Neuronal stem cell (in vitro differentiated cells): ENCODE measurements at regions not wholly inside any gene's neighbourhood (a gene's known extent, or its start where the extent isn't known, plus 50 kb on each side); places are given as distances from the start of the nearest gene placed in this dataset.

Experiments
- DNase-seq: peaks from one replicate; pipeline ENCODE4 v3.0.0-alpha.2; 2013; ENCODE audit warnings: low spot score
- H2AFZ ChIP-seq: one replicate; pipeline ENCODE4 v1.6.1; 2013; ENCODE audit warnings: mild to moderate bottlenecking, low read length, inconsistent platforms
- H2AK5ac ChIP-seq: 2 replicates; pipeline ENCODE4 v1.6.1; 2013; ENCODE audit warnings: low read depth, mild to moderate bottlenecking, inconsistent platforms, low read length, moderate library complexity, mixed read lengths
- H2BK120ac ChIP-seq: 2 replicates; pipeline ENCODE4 v1.6.1; 2013; ENCODE audit warnings: low read depth, mild to moderate bottlenecking, inconsistent platforms, low read length, moderate library complexity, mixed read lengths
- H2BK12ac ChIP-seq: one replicate; pipeline ENCODE4 v1.6.1; 2013; ENCODE audit warnings: low read length, inconsistent platforms
- H2BK15ac ChIP-seq: 2 replicates; pipeline ENCODE4 v1.6.1; 2013; ENCODE audit warnings: mild to moderate bottlenecking, low read length, inconsistent platforms, mixed read lengths
- H2BK5ac ChIP-seq: one replicate; pipeline ENCODE4 v1.6.1; 2013; ENCODE audit warnings: inconsistent platforms, mild to moderate bottlenecking, low read length, moderate library complexity
- H3K14ac ChIP-seq: one replicate; pipeline ENCODE4 v1.6.1; 2013; ENCODE audit warnings: low read length, inconsistent platforms
- H3K18ac ChIP-seq: 2 replicates; pipeline ENCODE4 v1.6.1; 2013; ENCODE audit warnings: low read length, inconsistent platforms
- H3K23ac ChIP-seq: 2 replicates; pipeline ENCODE4 v1.6.1; 2013; ENCODE audit warnings: low read depth, mild to moderate bottlenecking, mixed read lengths, low read length, inconsistent platforms; ENCODE audit not compliant: poor library complexity
- H3K27ac ChIP-seq: replicated peaks from 3 replicates; pipeline ENCODE4 v1.5.1; 2013; ENCODE audit warnings: low read length, inconsistent platforms
- H3K27me3 ChIP-seq, 3 experiments: 2 replicates each; pipeline ENCODE4 v1.6.1; 2013; ENCODE audit warnings: low read length in 3 of 3, mild to moderate bottlenecking in 2 of 3, inconsistent platforms in 1 of 3, low read depth in 1 of 3, mixed read lengths in 1 of 3, moderate library complexity in 1 of 3; ENCODE audit not compliant: control insufficient read depth in 3 of 3, insufficient read depth in 3 of 3
- H3K36me3 ChIP-seq, 2 donors: replicated peaks in 1 of 2; 2 replicates each; pipeline ENCODE4 v1.6.1; 2013; ENCODE audit warnings: low read length in 2 of 2; ENCODE audit not compliant: control insufficient read depth in 2 of 2, insufficient read depth in 2 of 2
- H3K4ac ChIP-seq: 2 replicates; pipeline ENCODE4 v1.6.1; 2013; ENCODE audit warnings: inconsistent platforms, mild to moderate bottlenecking, low read length, moderate library complexity
- H3K4me1 ChIP-seq, 2 donors: 1 replicate in 1 of 2; 2 replicates in 1 of 2; pipeline ENCODE4 v1.6.1; 2013; ENCODE audit warnings: low read length in 2 of 2, low read depth in 1 of 2; ENCODE audit not compliant: control insufficient read depth in 2 of 2, insufficient read depth in 1 of 2
- H3K4me2 ChIP-seq: one replicate; pipeline ENCODE4 v1.6.1; 2013; ENCODE audit warnings: mild to moderate bottlenecking, low read length, inconsistent platforms; ENCODE audit not compliant: insufficient read depth, poor library complexity, severe bottlenecking
- H3K4me3 ChIP-seq, 2 donors: 2 replicates each; pipeline ENCODE4 v1.5.1; 2013; ENCODE audit warnings: low read length in 2 of 2, mild to moderate bottlenecking in 2 of 2, inconsistent platforms in 1 of 2, moderate library complexity in 1 of 2
- H3K79me1 ChIP-seq: one replicate; pipeline ENCODE4 v1.6.1; 2013; ENCODE audit warnings: low read depth, mild to moderate bottlenecking, inconsistent platforms, low read length, moderate library complexity
- H3K9ac ChIP-seq: one replicate; pipeline ENCODE4 v1.6.1; 2013; ENCODE audit warnings: mild to moderate bottlenecking, low read depth, low read length, inconsistent platforms; ENCODE audit not compliant: poor library complexity
- H3K9me3 ChIP-seq, 2 donors: replicated peaks in 1 of 2; 2 replicates each; pipeline versions ENCODE3 to v1.6.1; 2013; ENCODE audit warnings: low read length in 2 of 2, mild to moderate bottlenecking in 2 of 2, inconsistent platforms in 1 of 2, low read depth in 1 of 2, mixed read lengths in 1 of 2, moderate library complexity in 1 of 2; ENCODE audit not compliant: control insufficient read depth in 2 of 2, insufficient read depth in 1 of 2
- H4K8ac ChIP-seq: one replicate; pipeline ENCODE4 v1.6.1; 2013; ENCODE audit warnings: low read depth, mild to moderate bottlenecking, inconsistent platforms, low read length, moderate library complexity
- H4K91ac ChIP-seq: one replicate; pipeline ENCODE4 v1.6.1; 2013; ENCODE audit warnings: low read length, low read depth, mild to moderate bottlenecking, inconsistent platforms; ENCODE audit not compliant: poor library complexity
- WGBS, 2 donors: extraction: QIAGEN DNeasy Blood & Tissue Kit; methylation state at CpG; one replicate each; pipeline ENCODE4 v1.1.7; 2013; ENCODE audit warnings: missing lambda C conversion rate in 2 of 2, mixed read lengths in 1 of 2; ENCODE audit not compliant: insufficient read length in 2 of 2, insufficient replicate concordance in 1 of 2; ENCODE audit errors: extremely low coverage in 2 of 2; 5-methylcytosine and 5-hydroxymethylcytosine counted together

DNA sequence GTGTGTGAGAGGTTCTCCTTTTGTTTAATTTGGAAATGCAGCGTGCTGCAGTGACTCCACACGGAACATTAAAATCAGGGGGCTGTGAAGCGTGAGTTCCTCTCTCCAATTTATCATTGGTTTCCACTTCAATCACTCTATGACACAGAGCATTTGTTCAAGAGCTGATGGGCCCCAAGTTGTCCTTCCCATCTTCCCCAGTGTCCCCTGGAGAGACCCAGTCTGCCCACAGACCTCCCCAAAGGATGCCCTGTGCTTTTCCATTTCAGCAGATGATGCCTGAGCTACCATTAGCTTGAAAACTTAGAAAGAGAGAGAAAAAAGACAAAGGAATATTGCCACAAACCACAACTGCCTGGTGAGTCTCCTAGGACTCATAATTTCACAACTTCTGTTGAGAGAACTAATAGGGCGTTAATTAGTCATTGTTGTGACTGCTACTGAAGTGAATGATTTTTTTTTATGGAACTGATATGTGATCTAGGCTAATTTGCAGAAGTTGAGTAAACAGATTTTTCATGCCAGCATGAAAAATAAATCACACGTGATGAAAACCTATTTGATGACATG is 772.7 kb downstream of the SEMA5A start:
- Histone ChIP-seq H3K79me1 (no peaks in the 10 kb centered on the region), H4K91ac (no peak overlapping the region), H3K4me1 (no peaks in the 10 kb centered on the region), H4K8ac (no peak overlapping the region), H3K27me3 (no peaks in the 10 kb centered on the region), H2AFZ (no peak overlapping the region), H3K9me3 (no peaks in the 10 kb centered on the region), H2BK5ac (no peak overlapping the region), H3K18ac (no peak overlapping the region), H3K4ac (no peak overlapping the region), H3K23ac (no peak overlapping the region), H3K14ac (no peak overlapping the region), H2BK120ac (no peak overlapping the region), H2BK12ac (no peak overlapping the region), H3K9ac (no peak overlapping the region), H2BK15ac (no peak overlapping the region), H3K4me2 (no peak overlapping the region), H2AK5ac (no peak overlapping the region), H3K4me3 (no peak overlapping the region), H3K36me3 (no peaks in the 10 kb centered on the region), H3K27ac (no peak overlapping the region)
- no peak for DNase-seq
- WGBS, 2 donors = no CpG with 5 or more reads among the region's 5 CpGs

DNA sequence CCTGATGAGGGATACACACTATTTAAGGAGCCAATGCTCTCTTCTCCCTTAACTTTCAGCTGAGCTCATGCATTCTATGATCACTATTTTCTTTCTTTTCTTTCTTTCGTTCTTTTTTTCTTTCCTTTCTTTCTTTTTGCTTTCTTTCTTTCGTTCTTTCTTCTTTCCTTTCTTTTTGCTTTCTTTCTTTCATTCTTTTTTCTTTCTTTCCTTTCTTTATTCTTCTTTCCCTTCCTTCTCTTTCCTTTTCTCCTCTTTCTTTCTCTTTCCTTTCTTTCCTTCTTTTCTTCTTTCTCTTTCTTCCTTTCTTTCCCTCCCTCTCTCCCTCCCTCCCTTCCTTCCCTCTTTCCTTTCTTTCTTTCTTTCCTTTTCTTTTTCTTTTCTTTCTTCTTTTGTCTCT is 761.2 kb downstream of the SEMA5A start:
- no peaks in the 10 kb centered on the region for H3K36me3 ChIP-seq
- no peak overlapping the region for H3K4me2 ChIP-seq
- H3K27me3 ChIP-seq = no peaks in the 10 kb centered on the region
- no peak overlapping the region for H3K9ac ChIP-seq
- H2AK5ac ChIP-seq = no peak overlapping the region
- H2BK5ac ChIP-seq = no peak overlapping the region
- H3K18ac ChIP-seq = no peak overlapping the region
- no peak for DNase-seq
- no peak overlapping the region for H3K14ac ChIP-seq
- WGBS, 2 donors = no CpG with 5 or more reads among the region's 2 CpGs
- H2BK15ac ChIP-seq = no peak overlapping the region
- H2AFZ ChIP-seq = no peak overlapping the region
- no peak overlapping the region for H3K4me3 ChIP-seq
- H3K4me1 ChIP-seq = no peaks in the 10 kb centered on the region
- no peak overlapping the region for H2BK120ac ChIP-seq
- no peak overlapping the region for H4K8ac ChIP-seq
- no peak overlapping the region for H3K23ac ChIP-seq
- no peak overlapping the region for H4K91ac ChIP-seq
- H2BK12ac ChIP-seq = no peak overlapping the region
- no peak overlapping the region for H3K27ac ChIP-seq
- no peaks in the 10 kb centered on the region for H3K9me3 ChIP-seq
- no peak overlapping the region for H3K4ac ChIP-seq
- no peaks in the 10 kb centered on the region for H3K79me1 ChIP-seq

DNA sequence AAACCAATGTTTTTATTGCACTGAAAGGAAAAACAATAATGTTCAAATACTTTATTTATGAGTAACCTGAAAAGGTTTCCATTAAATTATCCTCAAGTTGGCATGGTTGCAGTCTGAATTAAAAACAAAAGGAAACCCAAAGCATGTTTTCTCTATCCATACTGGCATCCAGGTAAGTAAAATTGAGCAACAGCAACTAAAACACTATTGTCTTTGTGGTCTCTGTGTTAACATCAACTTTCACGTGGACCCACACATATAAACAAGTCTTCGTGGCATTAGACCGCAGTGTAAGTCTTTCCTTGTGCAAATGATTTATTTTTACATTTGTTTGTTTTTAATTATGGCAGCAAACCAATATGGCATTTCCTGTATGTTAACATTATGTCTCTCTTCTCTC is 757.6 kb downstream of the SEMA5A start:
- H3K36me3 ChIP-seq = peaks cover 0 to 2% of the 10 kb centered on the region in 2 donors
- no peak overlapping the region for H3K9ac ChIP-seq
- no peaks in the 10 kb centered on the region for H3K4me1 ChIP-seq
- no peak overlapping the region for H4K91ac ChIP-seq
- no peak overlapping the region for H2BK15ac ChIP-seq
- H3K4me2 ChIP-seq = no peak overlapping the region
- H3K4ac ChIP-seq = no peak overlapping the region
- no CpG with 5 or more reads among the region's 3 CpGs for WGBS, 2 donors
- H2BK5ac ChIP-seq = no peak overlapping the region
- H3K14ac ChIP-seq = no peak overlapping the region
- H2AK5ac ChIP-seq = no peak overlapping the region
- no peak for DNase-seq
- no peak overlapping the region for H3K23ac ChIP-seq
- no peak overlapping the region for H3K4me3 ChIP-seq
- no peak overlapping the region for H3K27ac ChIP-seq
- H3K18ac ChIP-seq = no peak overlapping the region
- H3K79me1 ChIP-seq = no peaks in the 10 kb centered on the region
- no peak overlapping the region for H4K8ac ChIP-seq
- H3K27me3 ChIP-seq = no peaks in the 10 kb centered on the region
- no peak overlapping the region for H2AFZ ChIP-seq
- H3K9me3 ChIP-seq = peaks cover 0 to 5% of the 10 kb centered on the region in 2 donors
- H2BK12ac ChIP-seq = no peak overlapping the region
- H2BK120ac ChIP-seq = no peak overlapping the region

- H3K23ac ChIP-seq = no peak overlapping the region
- H3K4ac ChIP-seq = no peak overlapping the region
- H3K27me3 ChIP-seq = no peaks in the 10 kb centered on the region
- H3K79me1 ChIP-seq = no peaks in the 10 kb centered on the region
- no peak overlapping the region for H2BK120ac ChIP-seq
- H3K18ac ChIP-seq = no peak overlapping the region
- H3K4me2 ChIP-seq = no peak overlapping the region
- no peak overlapping the region for H2BK15ac ChIP-seq
- no peak overlapping the region for H3K27ac ChIP-seq
- H4K91ac ChIP-seq = no peak overlapping the region
- H3K9ac ChIP-seq = no peak overlapping the region
- H2AFZ ChIP-seq = no peak overlapping the region
- H2BK5ac ChIP-seq = no peak overlapping the region
- H3K4me3 ChIP-seq = no peak overlapping the region
- H3K14ac ChIP-seq = no peak overlapping the region
- DNase-seq = no peak
- H4K8ac ChIP-seq = no peak overlapping the region
- no peak overlapping the region for H2AK5ac ChIP-seq
- no peaks in the 10 kb centered on the region for H3K4me1 ChIP-seq
- H2BK12ac ChIP-seq = no peak overlapping the region
- peaks cover 0 to 5% of the 10 kb centered on the region in 2 donors for H3K9me3 ChIP-seq
- no peaks in the 10 kb centered on the region for H3K36me3 ChIP-seq
Observed at GRCh38 chr5:8805653-8806052, 740.2 kb downstream of the SEMA5A start.
